Islet precursor cell (in vitro differentiated cells): ENCODE measurements at regions not wholly inside any gene's neighbourhood (a gene's known extent, or its start where the extent isn't known, plus 50 kb on each side); places are given as distances from the start of the nearest gene placed in this dataset.
A peak's percentile ranks its signal among the peaks of the same experiment; 100 is the strongest.

Experiments used
- DNase-seq: peaks from one replicate; pipeline ENCODE4 v3.0.0-alpha.2; 2018

GRCh38 chr11:130645164-130645842, 196.9 kb downstream of the ADAMTS15 start:
- DNase-seq: peak; percentile 18

- DNase-seq: peak; percentile 4
Observed at GRCh38 chr11:130645843-130646197, 197.4 kb downstream of the ADAMTS15 start.

- DNase-seq: peak; percentile 20
Observed at GRCh38 chr11:130646881-130647280, 198.4 kb downstream of the ADAMTS15 start.

GRCh38 chr11:130647371-130647770, 198.9 kb downstream of the ADAMTS15 start:
- peak; percentile 11 for DNase-seq

- no peak for DNase-seq
Observed at GRCh38 chr11:130649801-130650200, 201.4 kb downstream of the ADAMTS15 start.

GRCh38 chr11:130650456-130651030, 202.1 kb downstream of the ADAMTS15 start:
- peak; percentile 49 for DNase-seq

- peak; percentile 32 for DNase-seq
Observed at GRCh38 chr11:130651066-130651855, 202.8 kb downstream of the ADAMTS15 start.

- peak; percentile 7 for DNase-seq
Observed at GRCh38 chr11:130652671-130653335, 204.4 kb downstream of the ADAMTS15 start.

- peak; percentile 69 for DNase-seq
Observed at GRCh38 chr11:130653838-130654636, 205.6 kb downstream of the ADAMTS15 start.

- no peak for DNase-seq
Observed at GRCh38 chr11:130655300-130655699, 206.9 kb downstream of the ADAMTS15 start.

- no peak for DNase-seq
Observed at GRCh38 chr11:130666781-130667251, 218.4 kb downstream of the ADAMTS15 start.

- DNase-seq: no peak
Observed at GRCh38 chr11:130668751-130669150, 220.3 kb downstream of the ADAMTS15 start.

GRCh38 chr11:130670200-130670599, 221.8 kb downstream of the ADAMTS15 start:
- no peak for DNase-seq

GRCh38 chr11:130671801-130672700, 223.6 kb downstream of the ADAMTS15 start:
- peak; percentile 95 for DNase-seq

GRCh38 chr11:130672911-130673310, 224.5 kb downstream of the ADAMTS15 start:
- DNase-seq: no peak

GRCh38 chr11:130673698-130674097, 225.3 kb downstream of the ADAMTS15 start:
- DNase-seq: no peak

- DNase-seq: no peak
Observed at GRCh38 chr11:130674686-130675308, 226.4 kb downstream of the ADAMTS15 start.

- DNase-seq: peak; percentile 65
Observed at GRCh38 chr11:130675371-130675821, 227.0 kb downstream of the ADAMTS15 start.

GRCh38 chr11:130675917-130676316, 227.5 kb downstream of the ADAMTS15 start:
- no peak for DNase-seq

- DNase-seq: peak; percentile 94
Observed at GRCh38 chr11:130677486-130678153, 229.2 kb downstream of the ADAMTS15 start.
